G401 (cell line): ENCODE measurements at regions not wholly inside any gene's neighbourhood (a gene's known extent, or its start where the extent isn't known, plus 50 kb on each side); places are given as distances from the start of the nearest gene placed in this dataset.
"Not testable (repeated sequence)": the region's sequence is repeated elsewhere in the genome, so short reads cannot be mapped to it uniquely, and the experiment has no call there.

ENCODE experiments used
- DNase-seq: peaks from one replicate; pipeline ENCODE4 v3.0.0-alpha.2; 2015; ENCODE audit warnings: low spot score
- in situ Hi-C: cut with HindIII; loops from 2 replicates; pipeline ENCODE4 v1.10.0; 2016; ENCODE audit warnings: low sequenced_read_pairs, mixed read lengths

GRCh38 chr6:62819640-62820039, 391.6 kb upstream of the FKBP1C start:
- in situ Hi-C loops = no loop called here
- no peak for DNase-seq

- in situ Hi-C loops = no loop called here
Measured at GRCh38 chr6:62808565-62809293, 402.5 kb upstream of the FKBP1C start.

GRCh38 chr6:62805431-62805830, 405.8 kb upstream of the FKBP1C start:
- in situ Hi-C loops = no loop called here
- no peak for DNase-seq

More at GRCh38 chr6:62808565-62809293, 402.5 kb upstream of the FKBP1C start:
- DNase-seq = peak; percentile 1

- DNase-seq = no peak
- in situ Hi-C loops = no loop called here
Measured at GRCh38 chr6:62803094-62803493, 408.2 kb upstream of the FKBP1C start.

- in situ Hi-C loops = no loop called here
- no peak for DNase-seq
Measured at GRCh38 chr6:62797190-62797589, 414.1 kb upstream of the FKBP1C start.

- in situ Hi-C loops = no loop called here
Measured at GRCh38 chr6:62775427-62776022, 435.7 kb upstream of the FKBP1C start.

DNA sequence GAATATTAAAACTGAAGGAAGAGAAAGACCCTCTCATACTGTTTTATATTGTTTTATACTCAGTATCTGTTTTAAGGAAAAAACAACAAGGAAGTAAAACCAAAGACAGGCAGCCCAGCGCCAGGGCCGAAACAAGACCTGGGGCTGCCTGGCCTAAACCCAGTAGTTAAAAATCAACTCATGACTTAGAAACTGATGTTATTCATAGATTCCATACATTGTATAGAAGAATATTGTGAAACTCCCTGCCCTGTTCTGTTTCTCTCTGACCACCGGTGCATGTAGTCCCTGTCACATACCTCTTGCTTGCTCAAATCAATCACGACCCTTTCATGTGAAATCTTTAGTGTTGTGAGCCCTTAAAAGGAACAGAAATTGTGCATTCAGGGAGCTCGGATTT, 445.1 kb upstream of the FKBP1C start:
- in situ Hi-C loops, DNase-seq: not testable (repeated sequence)

More at GRCh38 chr6:62775427-62776022, 435.7 kb upstream of the FKBP1C start:
- DNase-seq = peak; percentile 9

GRCh38 chr6:62764841-62765240, 446.4 kb upstream of the FKBP1C start:
- in situ Hi-C loops = no loop called here
- DNase-seq = no peak

GRCh38 chr6:62763125-62763912, 447.9 kb upstream of the FKBP1C start:
- in situ Hi-C loops = no loop called here
- DNase-seq = no peak

GRCh38 chr6:62746968-62747367, 460.9 kb upstream of the KHDRBS2 start:
- in situ Hi-C loops = no loop called here
- DNase-seq = peak; percentile 6

- in situ Hi-C loops = no loop called here
- no peak for DNase-seq
Measured at GRCh38 chr6:62746161-62746560, 460.1 kb upstream of the KHDRBS2 start.

DNA sequence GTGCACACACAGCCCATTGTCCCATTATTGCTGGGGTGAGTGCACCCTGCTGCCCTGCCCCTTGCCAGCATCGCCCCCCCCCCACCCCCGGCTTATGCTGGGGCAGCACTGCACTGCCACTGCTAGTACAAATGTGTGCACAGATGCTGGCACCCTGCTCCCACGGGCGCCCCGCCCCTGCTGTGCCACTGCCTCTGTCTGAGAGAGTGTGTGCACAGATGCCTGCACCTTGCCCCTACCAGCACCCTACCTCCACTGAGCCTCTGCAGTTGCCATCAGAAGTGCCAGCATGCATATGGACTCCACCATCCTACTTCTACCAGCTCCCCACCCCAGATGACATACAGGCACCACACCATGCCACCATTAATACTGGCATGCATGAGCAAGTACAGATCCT, 454.6 kb upstream of the KHDRBS2 start:
- in situ Hi-C loops = no loop called here
- no peak for DNase-seq

DNA sequence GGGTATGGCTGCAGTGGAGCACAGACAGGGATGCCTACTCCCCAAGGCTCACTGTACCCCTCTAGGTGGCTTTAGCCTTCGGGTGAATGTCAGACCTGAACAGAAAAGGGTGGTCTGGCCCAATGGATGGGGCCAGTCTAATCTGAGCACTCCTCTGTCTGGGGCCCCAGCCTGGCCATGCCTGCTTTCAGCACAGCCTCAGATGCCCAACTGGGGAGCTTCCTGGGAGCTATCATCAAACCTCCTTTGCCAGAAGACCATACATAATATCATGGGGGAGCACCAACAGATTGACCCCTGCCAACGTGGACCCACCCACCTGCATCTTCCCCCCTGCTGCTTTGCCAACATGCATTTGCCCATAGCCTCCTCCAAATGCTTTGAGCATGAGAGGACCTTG, 454.1 kb upstream of the KHDRBS2 start:
- in situ Hi-C loops = no loop called here
- no peak for DNase-seq

DNA sequence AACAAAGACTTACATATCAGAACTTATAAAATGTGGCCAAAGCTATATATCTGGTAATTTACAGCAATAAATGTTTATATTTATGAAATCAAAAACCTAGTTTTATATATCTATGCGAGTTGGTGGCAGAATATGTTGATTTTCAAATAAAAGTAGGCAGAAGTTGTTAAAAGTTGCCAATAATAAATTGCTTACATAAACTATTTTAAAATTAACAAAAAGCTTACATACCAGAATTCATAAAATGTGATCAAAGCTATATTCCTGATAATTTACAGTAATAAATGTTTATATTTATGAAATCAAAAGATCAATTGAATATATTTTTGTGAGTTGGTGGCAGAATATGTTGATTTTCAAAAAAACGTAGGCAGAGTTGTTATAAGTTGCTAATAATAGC, 451.8 kb upstream of the KHDRBS2 start:
- no peak for DNase-seq
- in situ Hi-C loops = no loop called here

DNA sequence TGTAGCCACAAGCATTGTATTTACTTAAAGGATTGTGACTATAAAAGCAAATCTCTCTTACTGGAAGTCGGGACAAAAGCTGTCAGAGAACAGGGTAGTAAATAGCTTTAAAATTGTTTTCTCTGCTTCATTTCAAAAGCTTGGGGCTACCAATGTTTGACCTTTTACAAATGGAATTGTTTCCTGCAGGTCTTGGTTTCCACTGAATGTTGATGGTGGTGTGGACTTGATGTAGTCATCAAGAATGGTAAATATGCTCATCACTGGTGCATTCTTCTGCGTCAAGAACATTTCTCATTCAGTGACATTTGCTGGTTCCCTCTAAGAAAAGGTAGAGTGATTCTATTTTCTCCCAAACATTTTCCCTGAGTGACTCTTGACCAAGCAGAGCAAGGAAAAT, 435.4 kb upstream of the KHDRBS2 start:
- DNase-seq = no peak
- in situ Hi-C loops = no loop called here

- no peak for DNase-seq
- in situ Hi-C loops = no loop called here
Measured at GRCh38 chr6:62716719-62717118, 430.7 kb upstream of the KHDRBS2 start.

GRCh38 chr6:62714112-62714511, 428.1 kb upstream of the KHDRBS2 start:
- DNase-seq = no peak
- in situ Hi-C loops = no loop called here

DNA sequence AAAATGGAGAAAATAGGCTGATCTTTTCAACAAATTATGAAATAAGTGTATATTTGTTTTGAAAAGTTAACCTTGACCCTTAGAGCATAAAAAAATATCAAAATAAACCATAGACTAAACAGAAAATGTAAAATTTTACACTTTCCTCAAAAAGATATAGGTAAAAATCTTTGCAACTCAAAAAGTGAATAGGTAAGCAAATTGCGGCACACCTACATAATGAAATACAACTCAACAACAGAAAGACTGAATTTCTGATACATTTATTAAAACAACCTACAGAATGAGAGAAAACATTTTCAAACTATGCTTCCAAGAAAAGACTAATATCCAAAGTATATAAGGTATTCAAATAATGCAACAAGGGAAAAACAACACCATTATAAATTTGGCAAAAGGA, 425.7 kb upstream of the KHDRBS2 start:
- in situ Hi-C loops = no loop called here

GRCh38 chr6:62707914-62708313, 421.9 kb upstream of the KHDRBS2 start:
- in situ Hi-C loops = no loop called here
- DNase-seq = no peak

More for the DNA sequence above, 425.7 kb upstream of the KHDRBS2 start:
- DNase-seq = no peak

DNA sequence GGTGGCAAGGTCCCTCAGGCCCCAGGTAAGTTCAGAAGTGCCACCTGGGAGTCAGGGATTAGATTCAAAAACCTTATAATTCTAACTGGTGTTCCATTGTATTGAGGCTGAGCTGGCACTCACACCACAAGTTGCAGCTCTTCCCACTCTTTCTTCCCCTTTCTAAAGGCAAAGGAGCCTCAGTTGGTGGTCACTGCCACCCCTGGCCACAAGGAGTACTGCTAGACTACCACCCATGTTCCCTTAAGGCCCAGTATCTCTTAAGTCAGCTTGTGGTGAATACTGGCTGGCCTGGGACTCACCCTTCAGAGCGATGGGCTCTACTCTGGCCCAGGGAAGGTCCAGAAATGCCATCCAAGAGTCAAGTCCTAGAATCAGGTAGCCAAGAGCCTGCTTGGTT, 421.1 kb upstream of the KHDRBS2 start:
- no peak for DNase-seq

More for the DNA sequence above, 421.1 kb upstream of the KHDRBS2 start:
- in situ Hi-C loops = no loop called here
